SKM-1 treated with dmso at 0.1 percent for 144 hours (cell line): ENCODE measurements at regions not wholly inside any gene's neighbourhood (a gene's known extent, or its start where the extent isn't known, plus 50 kb on each side); places are given as distances from the start of the nearest gene placed in this dataset.

Experiments used
- DNase-seq: peaks from one replicate; lab custom pipeline; 2025; ENCODE audit not compliant: unreplicated experiment; lab: John Stamatoyannopoulos, UW

- DNase-seq, result no peak
These were observed 103.3 kb downstream of the PTPRS start for GRCh38 chr19:5237190-5237780.

GRCh38 chr19:5235458-5236219, 105.0 kb downstream of the PTPRS start:
- no peak for DNase-seq

GRCh38 chr19:5234412-5234811, 106.2 kb downstream of the PTPRS start:
- no peak for DNase-seq

GRCh38 chr19:5232798-5233505, 107.7 kb downstream of the PTPRS start:
- no peak for DNase-seq

- no peak for DNase-seq
These were observed 108.5 kb downstream of the PTPRS start for GRCh38 chr19:5231857-5232678.

GRCh38 chr19:5230730-5231555, 109.7 kb downstream of the PTPRS start:
- no peak for DNase-seq

GRCh38 chr19:5229778-5230335, 110.8 kb downstream of the PTPRS start:
- DNase-seq, result no peak

- DNase-seq, result no peak
These were observed 111.5 kb downstream of the PTPRS start for GRCh38 chr19:5228932-5229777.

- no peak for DNase-seq
These were observed 112.1 kb downstream of the PTPRS start for GRCh38 chr19:5228490-5228889.

- DNase-seq, result no peak
These were observed 114.9 kb downstream of the PTPRS start for GRCh38 chr19:5225486-5226345.

GRCh38 chr19:5224480-5224879, 116.1 kb downstream of the PTPRS start:
- DNase-seq, result no peak

- DNase-seq, result no peak
These were observed 117.7 kb downstream of the PTPRS start for GRCh38 chr19:5222821-5223321.

- no peak for DNase-seq
These were observed 118.4 kb downstream of the PTPRS start for GRCh38 chr19:5222178-5222577.

- no peak for DNase-seq
These were observed 119.7 kb downstream of the PTPRS start for GRCh38 chr19:5220866-5221265.

GRCh38 chr19:5220361-5220760, 120.3 kb downstream of the PTPRS start:
- DNase-seq, result no peak

- DNase-seq, result no peak
These were observed 120.9 kb downstream of the PTPRS start for GRCh38 chr19:5219551-5220304.

GRCh38 chr19:5218963-5219530, 121.6 kb downstream of the PTPRS start:
- no peak for DNase-seq
